IMR-90 (cell line): ENCODE measurements at regions not wholly inside any gene's neighbourhood (a gene's known extent, or its start where the extent isn't known, plus 50 kb on each side); places are given as distances from the start of the nearest gene placed in this dataset.

Experiments used
- ATAC-seq: fragments of 200-7000 bp; cut with Tn5 transposase; 2 replicates; pipeline ENCODE4 v1.9.1; 2020; ENCODE audit warnings: low read depth, mild to moderate bottlenecking, moderate library complexity
- BruUV-seq: library from RNA; stranded (reverse); fragments of 400-500 nt; replicated peaks from 2 replicates; lab custom pipeline; 2021; lab: Mats Ljungman, UMichigan
- CTCF ChIA-PET: fragments of 300-600 bp; formaldehyde crosslinking; extraction: SDS; loops from one replicate; lab custom pipeline; 2021; ENCODE audit warnings: antibody characterized with exemption; lab: Yijun Ruan, JAX
- POLR2A ChIA-PET: fragments of 300-600 bp; sonication (Branson Sonifier 250); formaldehyde crosslinking; loops from one replicate; lab custom pipeline; 2022; ENCODE audit warnings: antibody characterized with exemption; ENCODE audit not compliant: unreplicated experiment; lab: Charles Lee
- DNase-seq: peaks from one replicate; pipeline ENCODE4 v3.0.0; 2013
- H2AFZ ChIP-seq: replicated peaks from 2 replicates; pipeline ENCODE3; 2013; ENCODE audit warnings: low read length, mild to moderate bottlenecking; ENCODE audit not compliant: poor library complexity
- H2AK5ac ChIP-seq: 2 replicates; pipeline ENCODE4 v1.6.1; 2013; ENCODE audit warnings: low read depth, low read length, inconsistent platforms
- H2AK9ac ChIP-seq: replicated peaks from 2 replicates; pipeline ENCODE3; 2013; ENCODE audit warnings: mild to moderate bottlenecking, low read depth, low read length, moderate library complexity; ENCODE audit not compliant: poor library complexity
- H2BK120ac ChIP-seq: 2 replicates; pipeline ENCODE4 v1.6.1; 2013; ENCODE audit warnings: low read depth, low read length, inconsistent platforms
- H2BK15ac ChIP-seq: 3 replicates; pipeline ENCODE4 v1.6.1; 2013; ENCODE audit warnings: low read depth, low read length, inconsistent platforms
- H2BK20ac ChIP-seq: 2 replicates; pipeline ENCODE4 v1.6.1; 2013; ENCODE audit warnings: low read depth, mild to moderate bottlenecking, inconsistent platforms, low read length, moderate library complexity
- H2BK5ac ChIP-seq: 2 replicates; pipeline ENCODE4 v1.6.1; 2013; ENCODE audit warnings: mild to moderate bottlenecking, low read depth, low read length, inconsistent platforms; ENCODE audit not compliant: poor library complexity, severe bottlenecking
- H3K14ac ChIP-seq: replicated peaks from 2 replicates; pipeline ENCODE4 v1.6.1; 2013; ENCODE audit warnings: low read depth, low read length, inconsistent platforms
- H3K18ac ChIP-seq: 2 replicates; pipeline ENCODE4 v1.6.1; 2013; ENCODE audit warnings: low read depth, low read length, control low read depth
- H3K23ac ChIP-seq: 2 replicates; pipeline ENCODE4 v1.6.1; 2013; ENCODE audit warnings: low read depth, low read length, inconsistent platforms
- H3K27ac ChIP-seq: 2 replicates; pipeline ENCODE4 v1.5.1; 2013; ENCODE audit warnings: mild to moderate bottlenecking, control low read depth, low read length; ENCODE audit not compliant: insufficient read depth
- H3K27me3 ChIP-seq: 2 replicates; pipeline ENCODE4 v1.6.1; 2013; ENCODE audit warnings: low read length; ENCODE audit not compliant: control insufficient read depth, insufficient read depth
- H3K36me3 ChIP-seq: 2 replicates; pipeline ENCODE4 v1.6.1; 2013; ENCODE audit warnings: low read length, mixed read lengths; ENCODE audit not compliant: control insufficient read depth, insufficient read depth
- H3K4ac ChIP-seq: 2 replicates; pipeline ENCODE4 v1.6.1; 2013; ENCODE audit warnings: low read depth, low read length, inconsistent platforms
- H3K4me1 ChIP-seq: 2 replicates; pipeline ENCODE4 v1.6.1; 2013; ENCODE audit warnings: low read length, mixed read lengths; ENCODE audit not compliant: control insufficient read depth, insufficient read depth
- H3K4me2 ChIP-seq: 2 replicates; pipeline ENCODE4 v1.6.1; 2013; ENCODE audit warnings: low read depth, mild to moderate bottlenecking, control low read depth, low read length, moderate library complexity
- H3K4me3 ChIP-seq: 2 replicates; pipeline ENCODE4 v1.5.1; 2013; ENCODE audit warnings: low read depth, mild to moderate bottlenecking, control low read depth, low read length, moderate library complexity; ENCODE audit not compliant: insufficient read depth
- H3K56ac ChIP-seq: 2 replicates; pipeline ENCODE4 v1.6.1; 2013; ENCODE audit warnings: low read length, inconsistent platforms; ENCODE audit not compliant: insufficient read depth; ENCODE audit errors: extremely low read depth
- H3K79me1 ChIP-seq, 2 experiments: 2 replicates each; pipeline ENCODE4 v1.6.1; 2013; ENCODE audit warnings: low read length in 2 of 2, inconsistent platforms in 1 of 2, low read depth in 1 of 2
- H3K9ac ChIP-seq: 2 replicates; pipeline ENCODE4 v1.6.1; 2013; ENCODE audit warnings: low read depth, low read length, control low read depth
- H3K9me1 ChIP-seq: 2 replicates; pipeline ENCODE4 v1.6.1; 2013; ENCODE audit warnings: low read length, inconsistent platforms; ENCODE audit not compliant: insufficient read depth
- H3K9me3 ChIP-seq: 2 replicates; pipeline ENCODE4 v1.6.1; 2013; ENCODE audit warnings: low read length; ENCODE audit not compliant: control insufficient read depth, insufficient read depth
- H4K20me1 ChIP-seq: 2 replicates; pipeline ENCODE4 v1.6.1; 2013; ENCODE audit warnings: low read length, inconsistent platforms; ENCODE audit not compliant: insufficient read depth
- H4K5ac ChIP-seq: 2 replicates; pipeline ENCODE4 v1.6.1; 2013; ENCODE audit warnings: mild to moderate bottlenecking, low read depth, low read length, control low read depth
- H4K8ac ChIP-seq, 2 experiments: 2 replicates each; pipeline ENCODE4 v1.6.1; 2013; ENCODE audit warnings: low read depth in 2 of 2, low read length in 2 of 2, control low read depth in 1 of 2, inconsistent platforms in 1 of 2
- H4K91ac ChIP-seq: 2 replicates; pipeline ENCODE4 v1.6.1; 2013; ENCODE audit warnings: low read depth, low read length, inconsistent platforms; ENCODE audit not compliant: insufficient read depth
- BHLHE40 ChIP-seq: fragments of 150-350 bp; IDR thresholded peaks from 2 replicates; pipeline ENCODE4 v1.6.1; 2016; ENCODE audit warnings: mild to moderate bottlenecking, low read depth, low read length
- CEBPB ChIP-seq: IDR thresholded peaks from 2 replicates; pipeline ENCODE4 v1.6.1; 2012; ENCODE audit warnings: low read depth, low read length, improper control_type of control experiment
- CHD1 ChIP-seq: IDR thresholded peaks from 2 replicates; pipeline ENCODE4 v1.6.1; 2012; ENCODE audit warnings: low read depth, low read length, improper control_type of control experiment
- FOS ChIP-seq: fragments of 150-350 bp; IDR thresholded peaks from 2 replicates; pipeline ENCODE4 v1.6.1; 2016; ENCODE audit warnings: low read depth, low read length
- MAFK ChIP-seq: IDR thresholded peaks from 2 replicates; pipeline ENCODE4 v1.6.1; 2012; ENCODE audit warnings: low read depth, low read length, improper control_type of control experiment
- MAZ ChIP-seq: IDR thresholded peaks from 2 replicates; pipeline ENCODE4 v1.6.1; 2012; ENCODE audit warnings: low read depth, mild to moderate bottlenecking, low read length, improper control_type of control experiment, moderate library complexity, borderline replicate concordance
- MXI1 ChIP-seq: IDR thresholded peaks from 2 replicates; pipeline ENCODE4 v1.6.1; 2012; ENCODE audit warnings: low read depth, mild to moderate bottlenecking, low read length, moderate library complexity, borderline replicate concordance
- NFE2L2 ChIP-seq: fragments of 150-350 bp; IDR thresholded peaks from 2 replicates; pipeline ENCODE4 v1.6.1; 2016; ENCODE audit warnings: low read depth, mild to moderate bottlenecking, low read length
- POLR2A ChIP-seq: IDR thresholded peaks from 2 replicates; pipeline ENCODE4 v1.6.1; 2012; ENCODE audit warnings: mild to moderate bottlenecking, low read depth, low read length
- RAD21 ChIP-seq: IDR thresholded peaks from 2 replicates; pipeline ENCODE4 v1.6.1; 2012; ENCODE audit warnings: low read length, improper control_type of control experiment
- RCOR1 ChIP-seq: IDR thresholded peaks from 2 replicates; pipeline ENCODE4 v1.6.1; 2012; ENCODE audit warnings: mild to moderate bottlenecking, low read length, improper control_type of control experiment; ENCODE audit not compliant: insufficient replicate concordance
- RFX5 ChIP-seq: IDR thresholded peaks from 2 replicates; pipeline ENCODE4 v1.8.0; 2012; ENCODE audit warnings: low read depth, mild to moderate bottlenecking, low read length, moderate library complexity
- SMC3 ChIP-seq: fragments of 150-350 bp; IDR thresholded peaks from 2 replicates; pipeline ENCODE4 v1.6.1; 2016; ENCODE audit warnings: low read depth, mild to moderate bottlenecking, antibody characterized with exemption, low read length, moderate library complexity
- USF2 ChIP-seq: fragments of 150-350 bp; IDR thresholded peaks from 2 replicates; pipeline ENCODE4 v1.6.1; 2017; ENCODE audit warnings: mild to moderate bottlenecking, antibody characterized with exemption, low read length, low read depth
- WGBS, 2 experiments: methylation state at CpG; one replicate each; pipeline versions ENCODE4 v1.1.5 to v1.1.7; 2013; ENCODE audit warnings: missing lambda C conversion rate in 2 of 2; ENCODE audit not compliant: insufficient read length in 1 of 2; ENCODE audit errors: extremely low coverage in 2 of 2; 5-methylcytosine and 5-hydroxymethylcytosine counted together
- dilution Hi-C: fragments of 300-500 bp; cut with HindIII; formaldehyde crosslinking; loops from one replicate; pipeline ENCODE4 v1.14.3; 2018; ENCODE audit warnings: low sequenced_read_pairs; ENCODE audit not compliant: unreplicated experiment
- in situ Hi-C: fragments of 300-500 bp; cut with MboI; formaldehyde crosslinking; loops from 3 replicates; pipeline ENCODE4 v1.14.3; 2019; ENCODE audit warnings: low sequenced_read_pairs, inconsistent platforms, mixed read lengths
- intact Hi-C: fragments of 100-400 bp; cut with micrococcal nuclease; formaldehyde crosslinking; loops from 2 replicates; pipeline ENCODE4 v1.10.0; 2022
- TF ChIP-seq, protein P1 (sequence below): conservative IDR thresholded peaks from 2 replicates; pipeline ENCODE4 v1.5.1; 2012; ENCODE audit warnings: mild to moderate bottlenecking, low read depth, low read length, improper control_type of control experiment
- TF ChIP-seq, protein P2 (sequence below): fragments of 150-350 bp; IDR thresholded peaks from 2 replicates; pipeline ENCODE4 v1.6.1; 2016; ENCODE audit warnings: low read depth, mild to moderate bottlenecking, low read length, moderate library complexity, borderline replicate concordance

DNA sequence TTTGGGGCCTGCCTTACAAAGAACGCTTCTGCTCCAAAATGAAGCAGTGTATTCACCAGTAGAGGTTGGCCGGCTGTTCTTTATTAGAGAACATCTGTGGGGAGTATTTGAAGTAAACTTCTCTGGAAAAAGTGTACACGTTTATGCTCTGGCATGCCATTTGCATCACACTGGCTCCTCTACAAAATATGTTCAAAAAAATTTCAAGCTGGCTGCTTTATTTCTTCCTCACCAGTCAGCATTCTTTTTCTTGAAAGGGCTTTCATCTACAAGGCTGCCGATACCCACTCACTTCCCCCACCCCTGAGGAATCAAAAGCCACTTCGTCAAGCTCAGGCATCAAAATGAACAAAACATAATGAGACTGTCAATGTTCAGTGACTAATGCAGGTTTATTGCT is 294.1 kb downstream of the TFAP2B start:
- no peak overlapping the region for H2BK120ac ChIP-seq
- H3K9me3 ChIP-seq = peaks cover 7% of the 10 kb centered on the region
- no peak overlapping the region for H2BK5ac ChIP-seq
- no peak overlapping the region for H3K4me3 ChIP-seq
- TF ChIP-seq MXI1 (no peak), FOS (no peak), MAFK (no peak), POLR2A (no peak), RFX5 (no peak), CHD1 (no peak), RAD21 (no peak), USF2 (no peak), SMC3 (no peak), MAZ (no peak), RCOR1 (no peak), BHLHE40 (no peak), NFE2L2 (no peak), CEBPB (no peak)
- TF ChIP-seq, protein P1, sequence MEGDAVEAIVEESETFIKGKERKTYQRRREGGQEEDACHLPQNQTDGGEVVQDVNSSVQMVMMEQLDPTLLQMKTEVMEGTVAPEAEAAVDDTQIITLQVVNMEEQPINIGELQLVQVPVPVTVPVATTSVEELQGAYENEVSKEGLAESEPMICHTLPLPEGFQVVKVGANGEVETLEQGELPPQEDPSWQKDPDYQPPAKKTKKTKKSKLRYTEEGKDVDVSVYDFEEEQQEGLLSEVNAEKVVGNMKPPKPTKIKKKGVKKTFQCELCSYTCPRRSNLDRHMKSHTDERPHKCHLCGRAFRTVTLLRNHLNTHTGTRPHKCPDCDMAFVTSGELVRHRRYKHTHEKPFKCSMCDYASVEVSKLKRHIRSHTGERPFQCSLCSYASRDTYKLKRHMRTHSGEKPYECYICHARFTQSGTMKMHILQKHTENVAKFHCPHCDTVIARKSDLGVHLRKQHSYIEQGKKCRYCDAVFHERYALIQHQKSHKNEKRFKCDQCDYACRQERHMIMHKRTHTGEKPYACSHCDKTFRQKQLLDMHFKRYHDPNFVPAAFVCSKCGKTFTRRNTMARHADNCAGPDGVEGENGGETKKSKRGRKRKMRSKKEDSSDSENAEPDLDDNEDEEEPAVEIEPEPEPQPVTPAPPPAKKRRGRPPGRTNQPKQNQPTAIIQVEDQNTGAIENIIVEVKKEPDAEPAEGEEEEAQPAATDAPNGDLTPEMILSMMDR = no peak
- TF ChIP-seq, protein P2, sequence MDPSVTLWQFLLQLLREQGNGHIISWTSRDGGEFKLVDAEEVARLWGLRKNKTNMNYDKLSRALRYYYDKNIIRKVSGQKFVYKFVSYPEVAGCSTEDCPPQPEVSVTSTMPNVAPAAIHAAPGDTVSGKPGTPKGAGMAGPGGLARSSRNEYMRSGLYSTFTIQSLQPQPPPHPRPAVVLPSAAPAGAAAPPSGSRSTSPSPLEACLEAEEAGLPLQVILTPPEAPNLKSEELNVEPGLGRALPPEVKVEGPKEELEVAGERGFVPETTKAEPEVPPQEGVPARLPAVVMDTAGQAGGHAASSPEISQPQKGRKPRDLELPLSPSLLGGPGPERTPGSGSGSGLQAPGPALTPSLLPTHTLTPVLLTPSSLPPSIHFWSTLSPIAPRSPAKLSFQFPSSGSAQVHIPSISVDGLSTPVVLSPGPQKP = no peak
- H3K36me3 ChIP-seq = no peaks in the 10 kb centered on the region
- H3K9me1 ChIP-seq = no peaks in the 10 kb centered on the region
- DNase-seq (no peak), ATAC-seq (no peak)
- H2AK5ac ChIP-seq = no peak overlapping the region
- no peaks in the 10 kb centered on the region for H3K27me3 ChIP-seq
- no TSS peak for BruUV-seq
- no peak overlapping the region for H3K9ac ChIP-seq
- ChIA-PET POLR2A (no interaction called here), CTCF (no interaction called here)
- no peak overlapping the region for H2BK20ac ChIP-seq
- H3K27ac ChIP-seq = no peak overlapping the region
- dilution Hi-C loops (no loop called here), intact Hi-C loops (loop anchor here (5.0 kb wide), 1 partner anchor 520 kb away; no protein-coding TSS in a partner anchor), in situ Hi-C loops (no loop called here)
- H3K4me2 ChIP-seq = no peak overlapping the region
- H4K5ac ChIP-seq = no peak overlapping the region
- no peak overlapping the region for H3K14ac ChIP-seq
- no peaks in the 10 kb centered on the region for H4K20me1 ChIP-seq
- no peak overlapping the region for H3K23ac ChIP-seq
- no peak overlapping the region for H3K4ac ChIP-seq
- no peak overlapping the region for H4K8ac ChIP-seq
- no CpG with 5 or more reads among the region's 5 CpGs for WGBS, 2 experiments
- no peaks in the 10 kb centered on the region for H3K79me1 ChIP-seq
- no peak overlapping the region for H4K91ac ChIP-seq
- H3K4me1 ChIP-seq = no peaks in the 10 kb centered on the region
- H2BK15ac ChIP-seq = no peak overlapping the region
- no peak overlapping the region for H3K18ac ChIP-seq
- no peak overlapping the region for H2AFZ ChIP-seq
- no peak overlapping the region for H3K56ac ChIP-seq
- no peak overlapping the region for H2AK9ac ChIP-seq
